Gastrocnemius medialis (tissue), 4 donors: ENCODE measurements at regions not wholly inside any gene's neighbourhood (a gene's known extent, or its start where the extent isn't known, plus 50 kb on each side); places are given as distances from the start of the nearest gene placed in this dataset.

Experiments
- ATAC-seq, 2 donors: fragments of 150-250 bp; one replicate each; pipeline ENCODE4 v1.9.1; 2016
- DNase-seq, 2 donors: peaks; one replicate each; pipeline ENCODE4 v3.0.0-alpha.2; 2019
- H3K27ac ChIP-seq, 4 donors: fragments of 200-600 bp; sonication (generic); 1 replicate in 1 of 4; 2 replicates in 3 of 4; pipeline ENCODE4 v1.5.1; 2016 to 2018; ENCODE audit warnings: mild to moderate bottlenecking in 2 of 4, moderate library complexity in 1 of 4
- H3K27me3 ChIP-seq, 3 donors: fragments of 200-600 bp; sonication (generic) in 2 of 3; 1 replicate in 1 of 3; 2 replicates in 2 of 3; pipeline versions ENCODE4 v1.5.1 to v1.6.0; 2016 to 2019; ENCODE audit warnings: mild to moderate bottlenecking in 1 of 3, moderate library complexity in 1 of 3
- H3K36me3 ChIP-seq, 2 donors: fragments of 200-600 bp; sonication (generic) in 1 of 2; one replicate each; pipeline ENCODE4 v1.5.1; 2017 to 2018
- H3K4me1 ChIP-seq, 2 donors: fragments of 200-600 bp; sonication (generic) in 1 of 2; one replicate each; pipeline ENCODE4 v1.5.1; 2016 to 2017; ENCODE audit warnings: mild to moderate bottlenecking in 2 of 2
- H3K4me3 ChIP-seq, 4 donors: fragments of 200-600 bp; sonication (generic) in 3 of 4; 1 replicate in 1 of 4; 2 replicates in 3 of 4; pipeline ENCODE4 v1.5.1; 2016 to 2019; ENCODE audit warnings: mild to moderate bottlenecking in 2 of 4
- H3K9me3 ChIP-seq, 3 donors: fragments of 200-600 bp; sonication (generic) in 2 of 3; 1 replicate in 1 of 3; 2 replicates in 2 of 3; pipeline ENCODE4 v1.5.1; 2016 to 2019
- CTCF ChIP-seq, 5 experiments: fragments of 450-650 bp in 3 of 5; fragments of 200-600 bp in 2 of 5; sonication (generic) in 2 of 5; IDR thresholded peaks in 4 of 5; conservative IDR thresholded peaks in 1 of 5; 1 replicate in 4 of 5; 2 replicates in 1 of 5; pipeline ENCODE4 v1.5.1; 2016 to 2019; ENCODE audit warnings: antibody characterized with exemption in 5 of 5, mild to moderate bottlenecking in 3 of 5, moderate library complexity in 3 of 5
- POLR2A ChIP-seq, 2 donors: fragments of 450-650 bp; IDR thresholded peaks; one replicate each; pipeline ENCODE4 v1.6.1; 2017; ENCODE audit warnings: antibody characterized with exemption in 2 of 2, mild to moderate bottlenecking in 2 of 2, moderate library complexity in 2 of 2
- in situ Hi-C, 4 donors: fragments of 200-750 bp; cut with MboI; loops; one replicate each; pipeline versions ENCODE4 v1.15.0 to v1.8.0; 2017; ENCODE audit warnings: low sequenced_read_pairs in 4 of 4
- intact Hi-C: fragments of 100-400 bp; cut with DNase I; formaldehyde crosslinking; loops from one replicate; pipeline ENCODE4 v1.15.1; 2023; ENCODE audit warnings: low total_unique reads

- Histone ChIP-seq H3K27ac (no peak overlapping the region), H3K4me3 (no peak overlapping the region), H3K36me3 (no peaks in the 10 kb centered on the region), H3K27me3 (no peaks in the 10 kb centered on the region), H3K9me3 (no peaks in the 10 kb centered on the region), H3K4me1 (no peaks in the 10 kb centered on the region)
- TF ChIP-seq POLR2A (IDR thresholded peaks at IDR 0.05) (no peak), CTCF (IDR thresholded peaks at IDR 0.05 in 4 of 5, conservative IDR thresholded peaks at IDR 0.05 in 1 of 5) (no peak)
- in situ Hi-C loops: no loop called here
- no peak for ATAC-seq
- intact Hi-C loops: no loop called here
- no peak for DNase-seq
Measured at GRCh38 chr6:104623052-104623690, 236.5 kb downstream of the HACE1 start.

GRCh38 chr6:104621396-104621795, 238.3 kb downstream of the HACE1 start:
- TF ChIP-seq CTCF (IDR thresholded peaks at IDR 0.05 in 4 of 5, conservative IDR thresholded peaks at IDR 0.05 in 1 of 5) (no peak), POLR2A (IDR thresholded peaks at IDR 0.05) (no peak)
- in situ Hi-C loops (no loop called here), intact Hi-C loops (no loop called here)
- DNase-seq (no peak), ATAC-seq (no peak)
- no peaks in the 10 kb centered on the region for H3K36me3 ChIP-seq
- H3K27me3 ChIP-seq: no peaks in the 10 kb centered on the region
- no peak overlapping the region for H3K27ac ChIP-seq
- H3K4me3 ChIP-seq: no peak overlapping the region
- no peaks in the 10 kb centered on the region for H3K9me3 ChIP-seq
- no peaks in the 10 kb centered on the region for H3K4me1 ChIP-seq

- Histone ChIP-seq H3K36me3 (no peaks in the 10 kb centered on the region), H3K27me3 (no peaks in the 10 kb centered on the region), H3K4me1 (no peaks in the 10 kb centered on the region), H3K4me3 (no peak overlapping the region), H3K9me3 (no peaks in the 10 kb centered on the region), H3K27ac (no peak overlapping the region)
- TF ChIP-seq POLR2A (IDR thresholded peaks at IDR 0.05): no peak
- no peak for TF ChIP-seq CTCF (IDR thresholded peaks at IDR 0.05 in 4 of 5, conservative IDR thresholded peaks at IDR 0.05 in 1 of 5)
- no peak for DNase-seq
- in situ Hi-C loops (no loop called here), intact Hi-C loops (no loop called here)
- ATAC-seq: no peak
Measured at GRCh38 chr6:104617591-104617990, 242.1 kb downstream of the HACE1 start.

- H3K27ac ChIP-seq: no peak overlapping the region
- no peak overlapping the region for H3K4me3 ChIP-seq
- DNase-seq (no peak), ATAC-seq (no peak)
- H3K27me3 ChIP-seq: no peaks in the 10 kb centered on the region
- no peaks in the 10 kb centered on the region for H3K4me1 ChIP-seq
- TF ChIP-seq CTCF (IDR thresholded peaks at IDR 0.05 in 4 of 5, conservative IDR thresholded peaks at IDR 0.05 in 1 of 5): no peak
- no peak for TF ChIP-seq POLR2A (IDR thresholded peaks at IDR 0.05)
- in situ Hi-C loops (no loop called here), intact Hi-C loops (no loop called here)
- no peaks in the 10 kb centered on the region for H3K36me3 ChIP-seq
- H3K9me3 ChIP-seq: no peaks in the 10 kb centered on the region
Measured at GRCh38 chr6:104614394-104614793, 245.3 kb downstream of the HACE1 start.

GRCh38 chr6:104613416-104614001, 246.2 kb downstream of the HACE1 start:
- in situ Hi-C loops: no loop called here
- intact Hi-C loops: no loop called here
- no peak overlapping the region for H3K4me3 ChIP-seq

More at GRCh38 chr6:104613416-104614001, 246.2 kb downstream of the HACE1 start:
- ATAC-seq: no peak
- Histone ChIP-seq H3K36me3 (no peaks in the 10 kb centered on the region), H3K27ac (no peak overlapping the region), H3K27me3 (no peaks in the 10 kb centered on the region), H3K4me1 (no peaks in the 10 kb centered on the region), H3K9me3 (no peaks in the 10 kb centered on the region)
- TF ChIP-seq CTCF (IDR thresholded peaks at IDR 0.05 in 4 of 5, conservative IDR thresholded peaks at IDR 0.05 in 1 of 5) (no peak), POLR2A (IDR thresholded peaks at IDR 0.05) (no peak)
- no peak for DNase-seq
